Liver (tissue), 7 donors: ENCODE measurements at regions not wholly inside any gene's neighbourhood (a gene's known extent, or its start where the extent isn't known, plus 50 kb on each side); places are given as distances from the start of the nearest gene placed in this dataset.

Source experiments
- DNase-seq: peaks from one replicate; pipeline ENCODE4 v3.0.0-alpha.2; 2017; ENCODE audit warnings: low spot score
- H3K27ac ChIP-seq, 2 donors: one replicate each; pipeline ENCODE4 v1.7.0; 2013; ENCODE audit warnings: inconsistent platforms in 2 of 2, low read length in 2 of 2, control low read depth in 1 of 2, low read depth in 1 of 2, mild to moderate bottlenecking in 1 of 2
- H3K27me3 ChIP-seq, 4 donors: one replicate each; pipeline versions ENCODE4 v1.6.1 to v1.7.0; 2013; ENCODE audit warnings: low read length in 3 of 4, inconsistent platforms in 1 of 4, mild to moderate bottlenecking in 1 of 4, moderate library complexity in 1 of 4; ENCODE audit not compliant: control insufficient read depth in 4 of 4, insufficient read depth in 4 of 4
- H3K36me3 ChIP-seq, 4 donors: one replicate each; pipeline versions ENCODE4 v1.6.1 to v1.7.0; 2013; ENCODE audit warnings: low read length in 3 of 4, mild to moderate bottlenecking in 3 of 4, low read depth in 1 of 4, moderate library complexity in 1 of 4; ENCODE audit not compliant: control insufficient read depth in 4 of 4, insufficient read depth in 3 of 4
- H3K4me1 ChIP-seq, 4 donors: one replicate each; pipeline versions ENCODE4 v1.6.1 to v1.7.0; 2013; ENCODE audit warnings: low read length in 3 of 4, mild to moderate bottlenecking in 3 of 4, moderate library complexity in 1 of 4; ENCODE audit not compliant: control insufficient read depth in 4 of 4, insufficient read depth in 4 of 4
- H3K4me3 ChIP-seq, 3 donors: one replicate each; pipeline versions ENCODE4 v1.6.1 to v1.7.0; 2013; ENCODE audit warnings: low read length in 3 of 3, control low read depth in 1 of 3, low read depth in 1 of 3, mild to moderate bottlenecking in 1 of 3
- H3K9ac ChIP-seq, 2 donors: one replicate each; pipeline ENCODE4 v1.7.0; 2013; ENCODE audit warnings: low read length in 2 of 2, mild to moderate bottlenecking in 2 of 2, moderate library complexity in 2 of 2, control low read depth in 1 of 2, low read depth in 1 of 2
- H3K9me3 ChIP-seq, 4 donors: one replicate each; pipeline versions ENCODE4 v1.6.1 to v1.7.0; 2013; ENCODE audit warnings: low read length in 3 of 4; ENCODE audit not compliant: control insufficient read depth in 4 of 4
- ATF3 ChIP-seq: IDR thresholded peaks from 2 replicates; pipeline ENCODE4 v1.6.1; 2016; ENCODE audit warnings: antibody characterized with exemption
- EGR1 ChIP-seq, 2 donors: IDR thresholded peaks; 2 replicates each; pipeline ENCODE4 v1.6.1; 2016 to 2018; ENCODE audit warnings: antibody characterized with exemption in 2 of 2, low read depth in 2 of 2
- FOXA1 ChIP-seq: IDR thresholded peaks from 2 replicates; pipeline ENCODE4 v1.6.1; 2016; ENCODE audit warnings: antibody characterized with exemption
- GABPA ChIP-seq, 2 donors: IDR thresholded peaks in 1 of 2; conservative IDR thresholded peaks in 1 of 2; 2 replicates each; pipeline ENCODE4 v1.6.1; 2016; ENCODE audit warnings: antibody characterized with exemption in 2 of 2, mild to moderate bottlenecking in 1 of 2, moderate library complexity in 1 of 2
- HNF4A ChIP-seq, 2 donors: conservative IDR thresholded peaks; 2 replicates each; pipeline ENCODE4 v1.6.1; 2016; ENCODE audit warnings: antibody characterized with exemption in 2 of 2, mild to moderate bottlenecking in 2 of 2
- HNF4G ChIP-seq: IDR thresholded peaks from 2 replicates; pipeline ENCODE4 v1.6.1; 2016; ENCODE audit warnings: antibody characterized with exemption
- JUND ChIP-seq, 2 donors: IDR thresholded peaks; 2 replicates each; pipeline ENCODE4 v1.6.1; 2016; ENCODE audit warnings: antibody characterized with exemption in 2 of 2
- MAX ChIP-seq: IDR thresholded peaks from 2 replicates; pipeline ENCODE4 v1.6.1; 2016; ENCODE audit warnings: antibody characterized with exemption
- NR2F2 ChIP-seq: IDR thresholded peaks from 2 replicates; pipeline ENCODE4 v1.6.1; 2016; ENCODE audit warnings: antibody characterized with exemption
- RAD21 ChIP-seq, 2 donors: IDR thresholded peaks; 2 replicates each; pipeline ENCODE4 v1.6.1; 2016; ENCODE audit warnings: antibody characterized with exemption in 2 of 2, mild to moderate bottlenecking in 2 of 2
- REST ChIP-seq: IDR thresholded peaks from 2 replicates; pipeline ENCODE4 v1.6.1; 2016; ENCODE audit warnings: antibody characterized with exemption, mild to moderate bottlenecking
- RXRA ChIP-seq, 2 donors: IDR thresholded peaks; 2 replicates each; pipeline ENCODE4 v1.6.1; 2017 to 2018; ENCODE audit warnings: antibody characterized with exemption in 2 of 2, mild to moderate bottlenecking in 1 of 2
- TAF1 ChIP-seq: conservative IDR thresholded peaks from 2 replicates; pipeline ENCODE4 v1.6.1; 2016; ENCODE audit warnings: antibody characterized with exemption, mild to moderate bottlenecking
- YY1 ChIP-seq: IDR thresholded peaks from 2 replicates; pipeline ENCODE4 v1.6.1; 2016; ENCODE audit warnings: antibody characterized with exemption, mild to moderate bottlenecking
- ZBTB33 ChIP-seq: IDR thresholded peaks from 2 replicates; pipeline ENCODE4 v1.6.1; 2016; ENCODE audit warnings: antibody characterized with exemption
- WGBS: extraction: QIAGEN DNeasy Blood & Tissue Kit; methylation state at CpG from one replicate; pipeline ENCODE4 v1.1.7; 2013; 5-methylcytosine and 5-hydroxymethylcytosine counted together
- donor health status: healthy.
- donor health status: healthy.
- donor health status: healthy.
- donor health status: healthy.

GRCh38 chr11:134482865-134483264 is 70.8 kb upstream of the B3GAT1 start:
- Histone ChIP-seq H3K4me1 (peaks cover 3 to 23% (median 8%) of the 10 kb centered on the region in 4 donors), H3K9me3 (no peaks in the 10 kb centered on the region), H3K27ac (no peak overlapping the region), H3K4me3 (no peak overlapping the region), H3K36me3 (peaks cover 0 to 23% (median 11%) of the 10 kb centered on the region in 4 donors), H3K27me3 (no peaks in the 10 kb centered on the region), H3K9ac (no peak overlapping the region)
- TF ChIP-seq REST (no peak), ATF3 (no peak), NR2F2 (no peak), EGR1 (IDR thresholded peaks at IDR 0.05; ENCODE audit: low read depth in 2 of 2) (no peak), YY1 (no peak), HNF4G (no peak), GABPA (IDR thresholded peaks at IDR 0.05 in 1 of 2, conservative IDR thresholded peaks at IDR 0.05 in 1 of 2) (no peak), MAX (no peak), FOXA1 (no peak), RXRA (IDR thresholded peaks at IDR 0.05) (no peak), HNF4A (conservative IDR thresholded peaks at IDR 0.05) (no peak), TAF1 (no peak)
- no peak for DNase-seq
- WGBS: 75% methylated on average over 2 of the region's 2 CpGs

- Histone ChIP-seq H3K27ac (no peak overlapping the region), H3K9ac (no peak overlapping the region), H3K9me3 (no peaks in the 10 kb centered on the region), H3K4me1 (peaks cover 3 to 23% (median 8%) of the 10 kb centered on the region in 4 donors), H3K4me3 (no peak overlapping the region), H3K36me3 (peaks cover 0 to 23% (median 11%) of the 10 kb centered on the region in 4 donors), H3K27me3 (no peaks in the 10 kb centered on the region)
- 83% methylated on average over 4 of the region's 4 CpGs for WGBS
- TF ChIP-seq JUND (IDR thresholded peaks at IDR 0.05) (no peak), HNF4G (no peak), MAX (no peak), ZBTB33 (no peak), EGR1 (IDR thresholded peaks at IDR 0.05; ENCODE audit: low read depth in 2 of 2) (no peak), RAD21 (IDR thresholded peaks at IDR 0.05) (no peak), YY1 (no peak), ATF3 (no peak)
- DNase-seq: no peak
Measured at GRCh38 chr11:134481933-134482527, 70.0 kb upstream of the B3GAT1 start.
